GF-D8 (cell line): ENCODE measurements at regions not wholly inside any gene's neighbourhood (a gene's known extent, or its start where the extent isn't known, plus 50 kb on each side); places are given as distances from the start of the nearest gene placed in this dataset.
"Not testable (repeated sequence)": the region's sequence is repeated elsewhere in the genome, so short reads cannot be mapped to it uniquely, and the experiment has no call there.

Experiments used
- DNase-seq: peaks from one replicate; lab custom pipeline; 2025; lab: John Stamatoyannopoulos, UW

DNA sequence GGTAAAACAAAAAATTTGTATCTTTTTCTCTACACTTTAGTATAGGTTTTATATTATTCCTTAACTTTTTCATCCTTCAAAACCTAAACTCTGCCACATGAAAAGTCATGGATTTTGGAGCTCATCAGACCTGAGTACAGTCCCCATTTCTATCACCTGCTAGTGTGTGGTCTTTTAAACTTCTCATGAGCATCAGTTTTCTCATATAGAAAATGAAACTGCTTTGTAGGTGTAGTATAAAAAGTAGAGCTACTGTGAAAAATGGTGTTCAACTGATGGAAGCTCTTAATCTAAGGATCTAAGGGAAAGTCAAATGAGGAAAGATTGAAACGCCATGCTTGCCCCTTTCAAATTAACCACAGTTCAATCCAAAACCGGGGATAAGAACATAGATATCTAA lies 686.5 kb downstream of the MECOM start:
- DNase-seq, result no peak

DNA sequence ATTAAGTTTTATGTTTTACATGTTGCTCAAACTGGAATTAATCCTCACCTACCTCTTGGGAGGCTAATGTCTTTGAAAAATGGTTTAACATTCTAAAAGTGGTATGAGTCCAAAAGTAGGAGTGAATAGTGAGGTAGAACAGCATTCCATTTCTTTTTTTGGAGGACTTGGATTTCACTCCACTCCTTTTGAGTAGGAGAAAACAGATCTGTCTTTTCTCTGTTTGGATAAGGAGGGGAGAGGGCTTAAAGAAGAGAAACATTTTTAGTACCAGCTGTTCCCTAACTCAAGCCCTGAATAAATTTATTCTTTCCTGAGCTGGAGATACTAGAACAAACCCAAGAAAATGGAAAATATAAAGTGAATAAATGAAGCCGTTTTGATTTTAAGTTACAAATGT lies 687.9 kb downstream of the MECOM start:
- no peak for DNase-seq

DNA sequence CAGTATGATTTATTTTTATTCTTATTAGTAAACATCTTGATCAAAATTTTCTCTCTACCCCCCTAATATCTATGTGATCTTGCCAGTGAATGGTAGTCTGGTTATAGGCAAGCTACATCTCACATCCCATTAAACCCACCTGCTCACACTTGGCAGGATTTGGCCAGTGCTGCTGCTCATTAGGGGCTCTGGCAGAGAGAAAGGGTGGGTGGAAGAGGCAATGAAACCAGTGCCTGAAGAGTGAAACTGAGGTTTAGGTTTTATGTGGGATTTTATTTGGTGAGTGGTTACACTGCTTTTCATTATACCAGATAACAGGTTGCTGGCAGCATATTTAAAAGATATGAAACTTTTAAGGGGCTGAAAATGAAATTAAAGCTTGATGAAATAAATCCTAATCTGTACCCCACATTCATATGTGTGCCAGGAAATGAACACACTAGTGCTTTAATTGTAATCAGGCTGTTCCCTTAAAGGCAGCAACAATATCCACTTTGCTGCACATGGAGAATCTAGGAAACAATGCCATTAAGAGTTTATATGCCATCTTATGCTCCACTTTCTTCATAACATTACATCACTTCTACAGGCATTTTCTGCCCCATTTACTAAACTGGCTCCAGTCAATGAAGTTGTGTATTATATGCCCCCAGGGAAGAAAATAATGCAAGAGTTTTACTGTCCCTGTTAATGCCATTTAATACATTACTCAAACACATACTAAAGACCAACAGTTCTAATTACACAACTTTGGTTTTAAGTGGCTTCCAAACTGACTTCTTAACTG lies 688.7 kb downstream of the MECOM start:
- DNase-seq, result no peak

DNA sequence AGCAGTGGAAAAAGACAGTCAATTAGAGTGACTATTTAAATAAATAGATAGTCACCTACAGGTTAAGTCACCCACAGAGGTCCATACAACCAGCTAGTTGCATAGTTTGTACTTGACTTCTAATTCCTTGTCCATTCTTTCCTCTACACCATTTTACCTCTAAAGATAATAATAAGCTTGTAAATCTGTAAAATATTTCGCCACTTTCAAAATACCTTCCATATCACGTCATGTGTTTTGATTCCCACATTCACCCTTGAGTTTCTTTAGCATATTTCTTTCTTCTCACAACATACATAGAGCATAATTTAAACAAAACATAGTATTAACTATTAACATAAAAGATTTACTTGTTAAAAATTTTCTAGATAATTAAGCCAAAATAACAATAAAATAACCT lies 689.6 kb downstream of the MECOM start:
- no peak for DNase-seq

DNA sequence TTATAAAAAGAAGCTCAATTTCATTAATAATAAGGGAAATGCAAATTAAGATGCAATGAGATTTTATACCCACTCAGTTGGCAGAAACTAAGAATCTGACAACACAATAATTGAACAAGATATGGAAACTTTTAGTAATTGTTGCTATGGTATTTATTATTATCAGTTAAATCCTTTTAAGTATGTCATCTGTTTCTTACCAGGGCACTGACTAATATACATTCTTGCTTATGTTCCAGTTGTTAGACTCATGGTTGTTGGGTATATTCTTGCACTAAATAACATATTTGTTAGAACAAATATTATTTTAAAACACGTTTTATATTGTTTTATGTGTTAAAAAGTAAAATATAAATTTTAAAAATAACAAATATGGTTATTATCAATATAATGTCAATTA lies 690.3 kb downstream of the MECOM start:
- DNase-seq, result no peak

DNA sequence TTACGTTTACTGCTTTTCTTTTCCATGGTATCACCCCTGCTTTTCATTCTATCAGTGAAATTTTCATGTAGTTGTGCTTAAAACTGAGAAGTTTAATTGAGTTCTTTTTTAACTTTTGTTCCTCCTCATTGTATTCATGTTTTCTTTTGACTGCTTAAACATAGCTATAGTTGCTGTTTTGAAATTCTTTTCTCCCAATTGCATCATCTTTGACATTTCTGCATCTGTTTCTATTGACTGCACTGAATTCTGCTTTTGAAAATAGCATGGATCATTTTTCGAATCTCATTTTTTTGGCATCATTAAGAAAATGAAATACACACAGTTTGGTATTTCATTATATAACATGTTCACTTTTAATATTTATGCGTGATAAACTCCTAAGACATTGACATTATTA lies 694.9 kb downstream of the MECOM start:
- no peak for DNase-seq

DNA sequence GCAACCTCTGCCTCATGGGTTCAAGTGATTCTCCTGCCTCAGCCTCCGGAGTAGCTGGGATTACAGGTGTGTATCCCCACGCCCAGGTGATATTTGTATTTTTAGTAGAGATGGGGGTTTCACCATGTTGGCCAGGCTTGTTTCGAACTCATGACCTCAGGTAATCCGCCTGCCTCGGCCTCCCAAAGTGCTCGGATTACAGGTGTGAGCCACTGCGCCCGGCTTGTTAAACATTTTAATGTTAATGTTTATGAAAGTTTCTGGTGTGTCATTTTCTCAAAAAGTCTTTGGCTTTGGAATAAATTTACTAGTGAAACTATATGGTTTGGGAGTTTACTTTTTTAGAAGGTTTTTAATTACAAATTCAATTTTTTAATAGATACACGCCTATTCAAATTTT lies 698.8 kb downstream of the MECOM start:
- no peak for DNase-seq

DNA sequence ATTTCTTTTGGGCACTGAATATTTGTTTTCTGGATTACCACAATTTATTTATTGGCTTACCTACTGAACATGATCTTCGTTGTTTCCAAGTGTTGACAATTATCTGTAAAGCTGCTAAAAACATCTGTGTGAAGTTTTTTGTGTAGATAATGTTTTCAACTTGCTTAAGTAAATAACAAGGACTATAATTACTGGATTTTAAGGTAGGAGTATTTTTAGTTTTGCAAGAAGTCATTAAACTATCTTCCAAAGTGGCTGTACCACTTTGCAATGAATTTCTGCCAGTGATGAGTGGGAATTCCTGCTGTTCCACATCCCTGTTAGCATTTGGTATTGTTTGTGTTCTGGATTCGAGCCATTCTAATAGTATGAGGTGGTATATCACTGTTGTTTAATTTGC lies 702.2 kb downstream of the MECOM start:
- DNase-seq, result no peak

DNA sequence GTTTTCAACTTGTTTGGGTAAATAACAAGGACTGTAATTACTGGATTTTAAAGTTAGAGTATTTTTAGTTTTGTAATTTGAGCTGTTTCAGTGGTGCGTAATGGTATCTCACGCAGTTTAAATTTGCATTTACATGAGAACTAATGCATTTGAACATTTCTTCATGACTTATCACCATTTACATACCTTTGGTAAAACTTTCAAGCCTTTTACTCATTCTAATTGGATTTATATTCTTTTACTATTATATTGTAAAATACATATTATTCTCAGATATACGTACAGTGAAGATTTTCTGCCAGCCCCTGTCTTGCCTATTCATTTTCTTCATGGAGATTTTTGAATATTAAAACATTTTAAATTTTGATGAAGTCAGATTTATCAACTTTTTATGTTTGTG lies 703.8 kb downstream of the MECOM start:
- no peak for DNase-seq

DNA sequence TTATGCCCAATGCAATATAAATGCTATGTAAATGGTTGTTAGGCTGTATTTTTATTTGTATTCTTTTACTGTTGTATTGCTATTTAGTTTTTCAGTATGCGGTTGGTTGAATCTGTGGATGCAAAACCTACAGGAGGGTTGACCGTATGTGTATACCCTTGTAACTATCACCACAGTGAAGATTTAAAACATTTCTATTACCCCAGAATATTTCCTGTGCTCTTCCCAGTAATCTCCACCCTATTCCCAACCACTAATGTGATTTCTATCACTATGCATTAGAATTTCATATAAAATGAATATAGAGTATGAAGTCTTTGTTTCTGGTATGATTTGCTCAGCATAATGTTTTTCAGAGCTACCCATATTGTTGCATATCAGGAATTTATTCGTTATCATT lies 705.0 kb downstream of the MECOM start:
- no peak for DNase-seq

DNA sequence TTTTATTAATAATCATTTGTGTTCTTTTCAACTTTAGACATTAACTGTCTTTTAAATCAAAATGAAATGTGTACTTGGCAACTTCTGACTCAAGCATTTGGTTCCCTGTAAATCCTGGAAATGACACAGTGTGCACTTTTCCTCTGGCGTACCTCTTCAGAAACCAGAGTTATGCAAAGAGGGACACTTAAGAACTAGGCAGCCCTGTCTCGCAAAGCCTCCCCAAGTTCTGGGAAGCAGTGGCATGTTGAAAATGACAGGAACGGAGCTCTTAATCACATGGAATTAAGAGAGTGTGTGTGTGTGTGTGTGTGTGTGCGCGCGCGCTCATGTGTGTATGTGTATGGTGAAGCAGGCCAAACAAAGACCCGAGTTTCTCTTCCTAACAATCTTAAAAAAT lies 707.4 kb downstream of the MECOM start:
- no peak for DNase-seq

DNA sequence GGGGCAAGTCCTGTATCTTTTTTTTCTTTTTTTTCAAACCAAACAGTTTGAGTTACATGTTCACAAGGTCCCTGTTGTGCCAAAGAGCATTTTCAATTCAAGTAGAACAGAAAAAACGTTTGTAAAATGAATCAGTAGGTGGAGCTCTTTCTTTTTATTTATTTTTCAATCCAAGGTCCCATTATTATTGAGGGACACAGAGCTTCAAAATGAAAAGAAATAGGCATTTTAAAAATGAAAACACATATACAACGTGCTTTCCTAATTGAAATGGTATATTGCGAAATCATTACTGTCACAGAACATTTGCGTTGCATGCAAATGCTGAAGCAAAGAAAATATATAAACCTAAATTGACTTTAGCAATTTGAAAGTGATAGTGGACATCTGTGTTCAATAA lies 711.0 kb downstream of the MECOM start:
- no peak for DNase-seq

DNA sequence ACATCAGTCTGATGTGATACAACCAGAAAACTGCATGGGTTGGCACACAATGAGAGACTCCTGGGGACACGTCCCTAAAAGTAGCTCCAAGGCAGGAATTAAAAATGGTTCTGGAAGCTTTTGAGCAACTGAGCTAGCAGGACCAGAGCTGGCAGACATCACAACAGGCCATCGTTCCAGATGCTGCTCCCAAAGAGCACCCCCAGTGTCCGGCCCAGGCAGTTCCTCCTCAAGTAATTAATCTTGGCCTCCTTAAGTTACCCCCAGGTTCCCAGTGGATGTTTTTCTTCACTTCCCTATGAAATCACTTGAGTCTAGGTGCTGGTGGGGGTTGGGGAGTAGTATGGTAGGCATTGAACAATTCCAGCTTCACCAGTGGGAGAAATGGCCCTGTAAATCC lies 711.6 kb downstream of the MECOM start:
- no peak for DNase-seq

DNA sequence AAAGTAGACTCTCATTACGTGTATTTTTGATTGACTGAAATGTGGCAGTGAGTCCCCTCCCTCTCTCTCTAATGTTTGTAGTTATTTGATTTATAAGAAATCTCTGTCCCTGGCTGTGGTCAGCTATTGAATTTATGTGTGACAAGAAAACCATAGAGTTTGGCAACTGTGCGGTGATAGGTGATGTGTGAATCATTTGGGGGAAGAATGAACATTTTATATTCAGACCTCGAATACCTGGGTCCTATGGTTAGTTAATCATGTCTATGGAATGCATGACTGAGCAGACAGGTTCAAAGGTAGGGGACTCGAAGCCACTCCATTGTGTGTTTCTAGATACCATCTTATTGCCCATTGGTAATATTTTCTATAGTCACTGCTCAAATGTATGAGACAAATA lies 712.1 kb downstream of the MECOM start:
- no peak for DNase-seq

DNA sequence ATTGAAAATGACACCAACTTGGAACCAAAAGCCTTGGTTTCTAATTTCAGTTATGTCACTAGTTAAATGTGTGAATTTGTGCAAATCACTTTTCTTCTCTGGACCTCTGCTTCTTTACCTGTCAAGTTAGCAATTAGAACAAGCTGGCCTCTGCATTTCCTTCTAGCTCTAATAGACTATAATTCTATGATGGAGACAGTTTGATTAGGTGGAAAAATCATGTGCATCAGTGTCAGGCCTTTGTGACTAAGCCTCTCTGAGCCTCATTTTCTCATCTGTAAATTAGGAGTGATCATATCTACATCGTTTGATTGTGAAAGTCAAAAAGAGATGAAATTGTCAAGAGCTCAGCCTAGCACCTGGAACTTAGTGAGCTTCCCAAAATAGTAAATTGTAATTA lies 712.9 kb downstream of the MECOM start:
- no peak for DNase-seq

DNA sequence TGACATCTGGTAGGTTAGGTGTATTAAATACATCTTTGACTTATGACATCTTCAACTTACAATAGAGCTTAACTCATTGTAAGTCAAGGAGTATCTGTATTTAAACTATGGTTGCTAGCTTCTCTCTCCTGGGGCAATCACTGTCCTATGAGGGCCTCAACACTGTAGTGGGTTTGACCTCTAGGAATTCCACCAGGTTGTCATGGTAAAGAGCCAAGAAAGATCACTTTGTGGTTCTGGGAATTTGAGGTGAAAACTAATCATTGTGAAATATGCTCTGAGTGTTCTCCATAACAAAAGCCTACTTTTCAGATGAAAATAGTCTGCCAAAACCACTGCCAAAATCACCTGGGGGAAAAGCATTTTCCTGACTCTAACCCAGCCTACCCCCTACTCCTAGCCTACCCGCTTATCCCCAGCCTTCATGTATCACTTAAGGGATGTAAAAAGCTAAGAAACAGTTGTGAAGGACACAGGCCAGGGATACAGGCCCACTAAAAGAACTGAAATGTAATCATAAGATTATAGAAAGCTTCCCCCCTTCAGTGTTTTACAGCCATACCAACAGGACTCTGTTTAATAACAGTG lies 723.8 kb downstream of the MECOM start:
- no peak for DNase-seq

DNA sequence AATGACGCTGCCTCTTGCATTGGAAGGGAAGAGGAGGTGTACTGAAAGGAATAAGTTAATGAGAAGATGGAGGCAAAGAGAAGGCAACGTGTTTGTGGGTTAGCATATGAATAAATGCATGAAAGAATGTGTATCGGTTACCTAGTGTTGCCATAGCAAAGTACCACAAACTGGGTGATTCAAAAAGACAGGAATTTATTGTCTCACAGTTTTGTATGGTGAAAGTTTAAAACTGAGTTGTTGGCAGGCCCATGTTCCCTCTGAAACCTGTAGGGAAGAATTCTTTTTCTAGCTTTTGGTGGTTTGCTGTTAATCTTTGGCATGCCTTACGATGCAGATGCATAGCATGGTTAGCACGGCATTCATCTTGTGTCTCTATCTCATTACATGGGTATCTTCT lies 729.9 kb downstream of the MECOM start:
- no peak for DNase-seq

DNA sequence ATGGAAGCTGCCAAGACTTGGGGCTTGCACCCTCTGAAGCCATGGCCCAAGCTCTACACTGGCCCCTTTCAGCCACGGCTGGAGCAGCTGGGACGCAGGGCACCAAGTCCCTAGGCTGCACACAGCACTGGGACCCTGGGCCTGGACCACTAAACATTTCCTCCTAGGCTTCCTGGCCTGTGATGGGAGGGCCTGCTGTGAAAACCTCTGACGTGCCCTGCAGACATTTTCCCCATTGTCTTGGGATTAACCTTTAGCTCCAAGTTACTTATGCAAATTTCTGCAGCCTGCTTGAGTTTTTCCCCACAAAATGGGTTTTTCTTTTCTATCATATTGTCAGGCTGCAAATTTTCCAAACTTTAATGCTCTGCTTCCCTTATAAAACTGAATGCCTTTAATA lies 733.5 kb downstream of the MECOM start:
- not testable (repeated sequence) for DNase-seq

DNA sequence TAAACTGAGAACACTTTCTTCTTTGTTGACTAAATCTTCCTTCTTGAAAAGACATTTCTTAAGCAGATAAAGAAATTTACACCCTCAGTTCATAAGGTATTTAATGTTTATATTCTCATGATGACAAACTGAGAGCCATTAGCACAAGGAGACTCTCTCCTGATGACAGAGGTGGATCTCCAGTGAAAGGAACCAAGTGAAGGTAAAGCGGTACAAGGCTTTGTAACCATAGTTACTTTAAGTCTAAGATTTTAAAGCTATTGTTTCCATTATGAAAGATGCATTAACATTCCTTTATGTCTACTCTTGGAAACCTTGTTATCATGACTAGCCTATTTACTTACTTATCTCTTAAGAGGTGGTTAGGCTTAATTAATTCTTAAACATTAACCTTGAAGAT lies 737.1 kb downstream of the MECOM start:
- no peak for DNase-seq

DNA sequence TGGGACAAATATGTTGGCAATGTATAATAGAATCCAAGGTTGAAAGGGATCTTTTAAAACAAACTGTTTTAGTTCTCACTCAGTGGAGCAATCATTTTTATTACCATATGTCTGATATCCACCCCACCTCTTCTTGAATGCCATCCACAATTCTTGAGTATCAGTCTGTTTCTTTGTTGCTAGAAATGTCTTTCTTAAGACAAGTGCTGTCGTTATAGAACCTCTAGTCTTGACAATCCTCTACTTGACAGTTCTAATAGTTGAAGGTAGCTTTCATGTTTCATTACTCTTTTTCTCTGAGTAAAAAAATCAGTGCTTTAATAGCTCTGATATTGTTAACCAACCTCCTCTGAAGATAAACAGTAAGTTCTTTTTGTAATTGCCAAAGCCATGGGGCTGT lies 737.9 kb downstream of the MECOM start:
- DNase-seq, result no peak

DNA sequence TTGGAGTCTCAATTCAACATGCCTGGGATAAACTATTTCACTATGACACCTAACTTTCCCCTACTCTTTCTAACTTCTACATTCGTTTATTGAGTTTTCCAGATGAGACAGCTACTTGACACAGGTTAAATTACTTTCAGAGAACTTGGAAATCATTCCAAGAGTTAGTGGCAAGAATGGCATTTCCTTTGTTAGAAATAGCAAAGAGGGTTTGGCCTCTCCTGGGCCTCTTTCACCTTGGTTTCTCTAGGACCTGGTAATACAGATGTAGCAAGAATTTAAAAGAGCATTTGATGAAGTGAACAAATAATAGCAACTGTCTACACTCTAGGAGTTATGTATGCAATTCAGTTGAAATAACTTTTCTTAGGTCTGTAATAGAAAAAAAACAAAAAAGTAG lies 748.9 kb downstream of the MECOM start:
- DNase-seq, result no peak

DNA sequence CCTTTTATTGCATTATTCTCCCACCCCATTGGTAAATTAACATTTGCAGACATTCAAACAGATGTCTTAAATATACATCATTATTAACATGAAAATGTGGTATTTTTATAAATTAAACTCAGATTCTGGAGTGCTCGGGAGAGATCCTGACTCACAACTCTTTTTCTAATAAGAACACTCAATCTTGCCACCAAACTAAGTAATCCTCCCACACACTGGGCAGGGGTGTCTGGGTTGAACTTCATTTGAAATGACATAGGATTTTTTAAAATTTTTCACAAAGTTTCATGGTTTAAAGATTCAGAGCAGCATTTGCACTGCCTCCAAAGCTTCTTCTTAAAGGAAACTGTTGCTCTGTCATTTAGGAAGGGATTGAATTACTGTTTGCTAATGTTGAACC lies 754.3 kb downstream of the MECOM start:
- no peak for DNase-seq

DNA sequence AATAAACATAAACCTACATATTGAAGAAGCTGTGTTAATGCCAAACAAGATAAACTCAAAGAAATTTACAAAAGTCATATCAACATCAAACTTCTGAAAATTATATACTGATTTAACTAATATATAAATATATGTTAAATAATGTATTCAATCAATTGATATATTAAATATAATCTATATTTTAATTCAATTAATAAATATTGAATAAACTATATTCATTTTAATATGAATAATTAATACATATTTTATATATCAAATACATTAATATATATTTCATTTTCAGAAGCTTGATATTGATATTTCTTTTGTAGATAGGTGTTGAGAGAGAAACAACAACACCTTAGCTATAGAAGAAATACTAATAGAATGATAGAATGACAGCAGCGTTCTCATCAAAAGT lies 768.1 kb downstream of the MECOM start:
- no peak for DNase-seq

DNA sequence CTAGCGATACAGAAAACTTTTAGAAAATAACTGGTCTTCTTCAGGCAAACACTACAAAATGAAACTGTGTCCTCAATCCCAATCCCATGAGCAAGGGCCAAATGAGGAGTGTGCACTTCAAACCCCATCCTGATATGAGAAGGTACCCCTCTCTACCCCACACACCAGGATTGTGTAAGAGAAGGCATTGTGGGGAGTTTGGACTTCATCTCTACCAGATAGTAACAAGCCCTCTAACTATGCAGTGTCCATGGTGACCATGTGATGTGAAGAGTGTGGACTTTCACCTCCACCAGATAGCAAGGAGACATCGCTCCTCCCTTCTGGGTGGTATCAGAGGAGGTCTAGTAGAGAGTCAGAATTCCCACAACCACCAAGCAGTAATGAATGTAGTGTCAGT lies 769.3 kb downstream of the MECOM start:
- no peak for DNase-seq
